IMR-90 (cell line): ENCODE measurements at regions not wholly inside any gene's neighbourhood (a gene's known extent, or its start where the extent isn't known, plus 50 kb on each side); places are given as distances from the start of the nearest gene placed in this dataset.

Experiments used
- ATAC-seq: fragments of 200-7000 bp; cut with Tn5 transposase; 2 replicates; pipeline ENCODE4 v1.9.1; 2020; ENCODE audit warnings: low read depth, mild to moderate bottlenecking, moderate library complexity
- BruUV-seq: library from RNA; stranded (reverse); fragments of 400-500 nt; replicated peaks from 2 replicates; lab custom pipeline; 2021; lab: Mats Ljungman, UMichigan
- CTCF ChIA-PET: fragments of 300-600 bp; formaldehyde crosslinking; extraction: SDS; loops from one replicate; lab custom pipeline; 2021; ENCODE audit warnings: antibody characterized with exemption; lab: Yijun Ruan, JAX
- POLR2A ChIA-PET: fragments of 300-600 bp; sonication (Branson Sonifier 250); formaldehyde crosslinking; loops from one replicate; lab custom pipeline; 2022; ENCODE audit warnings: antibody characterized with exemption; ENCODE audit not compliant: unreplicated experiment; lab: Charles Lee
- DNase-seq: peaks from one replicate; pipeline ENCODE4 v3.0.0; 2013
- H2AFZ ChIP-seq: replicated peaks from 2 replicates; pipeline ENCODE3; 2013; ENCODE audit warnings: low read length, mild to moderate bottlenecking; ENCODE audit not compliant: poor library complexity
- H2AK5ac ChIP-seq: 2 replicates; pipeline ENCODE4 v1.6.1; 2013; ENCODE audit warnings: low read depth, low read length, inconsistent platforms
- H2AK9ac ChIP-seq: replicated peaks from 2 replicates; pipeline ENCODE3; 2013; ENCODE audit warnings: mild to moderate bottlenecking, low read depth, low read length, moderate library complexity; ENCODE audit not compliant: poor library complexity
- H2BK120ac ChIP-seq: 2 replicates; pipeline ENCODE4 v1.6.1; 2013; ENCODE audit warnings: low read depth, low read length, inconsistent platforms
- H2BK15ac ChIP-seq: 3 replicates; pipeline ENCODE4 v1.6.1; 2013; ENCODE audit warnings: low read depth, low read length, inconsistent platforms
- H2BK20ac ChIP-seq: 2 replicates; pipeline ENCODE4 v1.6.1; 2013; ENCODE audit warnings: low read depth, mild to moderate bottlenecking, inconsistent platforms, low read length, moderate library complexity
- H2BK5ac ChIP-seq: 2 replicates; pipeline ENCODE4 v1.6.1; 2013; ENCODE audit warnings: mild to moderate bottlenecking, low read depth, low read length, inconsistent platforms; ENCODE audit not compliant: poor library complexity, severe bottlenecking
- H3K14ac ChIP-seq: replicated peaks from 2 replicates; pipeline ENCODE4 v1.6.1; 2013; ENCODE audit warnings: low read depth, low read length, inconsistent platforms
- H3K18ac ChIP-seq: 2 replicates; pipeline ENCODE4 v1.6.1; 2013; ENCODE audit warnings: low read depth, low read length, control low read depth
- H3K23ac ChIP-seq: 2 replicates; pipeline ENCODE4 v1.6.1; 2013; ENCODE audit warnings: low read depth, low read length, inconsistent platforms
- H3K27ac ChIP-seq: 2 replicates; pipeline ENCODE4 v1.5.1; 2013; ENCODE audit warnings: mild to moderate bottlenecking, control low read depth, low read length; ENCODE audit not compliant: insufficient read depth
- H3K27me3 ChIP-seq: 2 replicates; pipeline ENCODE4 v1.6.1; 2013; ENCODE audit warnings: low read length; ENCODE audit not compliant: control insufficient read depth, insufficient read depth
- H3K36me3 ChIP-seq: 2 replicates; pipeline ENCODE4 v1.6.1; 2013; ENCODE audit warnings: low read length, mixed read lengths; ENCODE audit not compliant: control insufficient read depth, insufficient read depth
- H3K4ac ChIP-seq: 2 replicates; pipeline ENCODE4 v1.6.1; 2013; ENCODE audit warnings: low read depth, low read length, inconsistent platforms
- H3K4me1 ChIP-seq: 2 replicates; pipeline ENCODE4 v1.6.1; 2013; ENCODE audit warnings: low read length, mixed read lengths; ENCODE audit not compliant: control insufficient read depth, insufficient read depth
- H3K4me2 ChIP-seq: 2 replicates; pipeline ENCODE4 v1.6.1; 2013; ENCODE audit warnings: low read depth, mild to moderate bottlenecking, control low read depth, low read length, moderate library complexity
- H3K4me3 ChIP-seq: 2 replicates; pipeline ENCODE4 v1.5.1; 2013; ENCODE audit warnings: low read depth, mild to moderate bottlenecking, control low read depth, low read length, moderate library complexity; ENCODE audit not compliant: insufficient read depth
- H3K56ac ChIP-seq: 2 replicates; pipeline ENCODE4 v1.6.1; 2013; ENCODE audit warnings: low read length, inconsistent platforms; ENCODE audit not compliant: insufficient read depth; ENCODE audit errors: extremely low read depth
- H3K79me1 ChIP-seq, 2 experiments: 2 replicates each; pipeline ENCODE4 v1.6.1; 2013; ENCODE audit warnings: low read length in 2 of 2, inconsistent platforms in 1 of 2, low read depth in 1 of 2
- H3K9ac ChIP-seq: 2 replicates; pipeline ENCODE4 v1.6.1; 2013; ENCODE audit warnings: low read depth, low read length, control low read depth
- H3K9me1 ChIP-seq: 2 replicates; pipeline ENCODE4 v1.6.1; 2013; ENCODE audit warnings: low read length, inconsistent platforms; ENCODE audit not compliant: insufficient read depth
- H3K9me3 ChIP-seq: 2 replicates; pipeline ENCODE4 v1.6.1; 2013; ENCODE audit warnings: low read length; ENCODE audit not compliant: control insufficient read depth, insufficient read depth
- H4K20me1 ChIP-seq: 2 replicates; pipeline ENCODE4 v1.6.1; 2013; ENCODE audit warnings: low read length, inconsistent platforms; ENCODE audit not compliant: insufficient read depth
- H4K5ac ChIP-seq: 2 replicates; pipeline ENCODE4 v1.6.1; 2013; ENCODE audit warnings: mild to moderate bottlenecking, low read depth, low read length, control low read depth
- H4K8ac ChIP-seq, 2 experiments: 2 replicates each; pipeline ENCODE4 v1.6.1; 2013; ENCODE audit warnings: low read depth in 2 of 2, low read length in 2 of 2, control low read depth in 1 of 2, inconsistent platforms in 1 of 2
- H4K91ac ChIP-seq: 2 replicates; pipeline ENCODE4 v1.6.1; 2013; ENCODE audit warnings: low read depth, low read length, inconsistent platforms; ENCODE audit not compliant: insufficient read depth
- MAFK ChIP-seq: IDR thresholded peaks from 2 replicates; pipeline ENCODE4 v1.6.1; 2012; ENCODE audit warnings: low read depth, low read length, improper control_type of control experiment
- MXI1 ChIP-seq: IDR thresholded peaks from 2 replicates; pipeline ENCODE4 v1.6.1; 2012; ENCODE audit warnings: low read depth, mild to moderate bottlenecking, low read length, moderate library complexity, borderline replicate concordance
- dilution Hi-C: fragments of 300-500 bp; cut with HindIII; formaldehyde crosslinking; loops from one replicate; pipeline ENCODE4 v1.14.3; 2018; ENCODE audit warnings: low sequenced_read_pairs; ENCODE audit not compliant: unreplicated experiment
- in situ Hi-C: fragments of 300-500 bp; cut with MboI; formaldehyde crosslinking; loops from 3 replicates; pipeline ENCODE4 v1.14.3; 2019; ENCODE audit warnings: low sequenced_read_pairs, inconsistent platforms, mixed read lengths
- intact Hi-C: fragments of 100-400 bp; cut with micrococcal nuclease; formaldehyde crosslinking; loops from 2 replicates; pipeline ENCODE4 v1.10.0; 2022

DNA sequence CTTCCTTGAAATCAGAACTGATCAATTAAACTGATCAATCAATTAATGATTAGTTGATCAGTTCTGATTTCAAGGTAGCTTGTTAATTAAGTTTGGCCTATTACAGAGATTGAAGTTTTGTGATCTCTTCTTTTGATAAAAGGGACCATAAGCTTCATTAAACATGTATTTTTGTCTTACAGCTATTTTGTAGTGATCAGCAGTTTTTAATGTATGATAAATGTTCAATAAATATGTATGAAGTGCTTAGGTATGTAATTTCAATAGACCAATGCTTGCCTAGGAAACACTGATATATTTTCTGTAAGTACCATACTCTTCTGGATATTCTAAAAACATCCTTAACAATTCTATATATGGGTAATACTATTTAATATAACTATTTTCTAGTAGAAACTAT, 569.6 kb downstream of the BRINP3 start:
- CTCF ChIA-PET = no interaction called here
- no peaks in the 10 kb centered on the region for H3K36me3 ChIP-seq
- H2AFZ ChIP-seq = no peak overlapping the region
- H4K5ac ChIP-seq = no peak overlapping the region
- no TSS peak for BruUV-seq
- ATAC-seq (no peak), DNase-seq (no peak)
- H3K4ac ChIP-seq = no peak overlapping the region
- no peak overlapping the region for H4K91ac ChIP-seq
- no peak overlapping the region for H2BK120ac ChIP-seq
- H3K9ac ChIP-seq = no peak overlapping the region
- no peaks in the 10 kb centered on the region for H3K9me1 ChIP-seq
- POLR2A ChIA-PET = no interaction called here
- dilution Hi-C loops (no loop called here), in situ Hi-C loops (no loop called here), intact Hi-C loops (no loop called here)
- H2AK5ac ChIP-seq = no peak overlapping the region
- H3K4me2 ChIP-seq = no peak overlapping the region
- no peak overlapping the region for H2BK5ac ChIP-seq
- no peak overlapping the region for H3K27ac ChIP-seq
- no peak overlapping the region for H3K14ac ChIP-seq
- H3K9me3 ChIP-seq = no peaks in the 10 kb centered on the region
- no peak overlapping the region for H3K4me3 ChIP-seq
- H2BK15ac ChIP-seq = no peak overlapping the region
- H3K4me1 ChIP-seq = no peaks in the 10 kb centered on the region
- no peak overlapping the region for H3K18ac ChIP-seq
- H3K56ac ChIP-seq = no peak overlapping the region
- H3K23ac ChIP-seq = no peak overlapping the region
- no peaks in the 10 kb centered on the region for H4K20me1 ChIP-seq
- H2BK20ac ChIP-seq = no peak overlapping the region
- no peaks in the 10 kb centered on the region for H3K79me1 ChIP-seq
- no peaks in the 10 kb centered on the region for H3K27me3 ChIP-seq
- no peak for TF ChIP-seq MXI1
- TF ChIP-seq MAFK = peak; percentile 84
- no peak overlapping the region for H4K8ac ChIP-seq
- H2AK9ac ChIP-seq = no peak overlapping the region
